KMS-11 (cell line): ENCODE measurements at regions not wholly inside any gene's neighbourhood (a gene's known extent, or its start where the extent isn't known, plus 50 kb on each side); places are given as distances from the start of the nearest gene placed in this dataset.

Source experiments
- H2AFZ ChIP-seq: fragments of 200-600 bp; sonication (generic); 2 replicates; pipeline ENCODE4 v1.6.1; 2016; ENCODE audit warnings: antibody characterized with exemption, mixed run types, low read depth
- H3K27ac ChIP-seq: fragments of 200-600 bp; sonication (generic); 2 replicates; pipeline ENCODE4 v1.6.1; 2016; ENCODE audit warnings: mild to moderate bottlenecking, mixed run types
- H3K27me3 ChIP-seq: fragments of 200-600 bp; sonication (generic); 2 replicates; pipeline ENCODE4 v1.6.1; 2017; ENCODE audit warnings: mild to moderate bottlenecking, low read depth, mixed run types, moderate library complexity; ENCODE audit not compliant: insufficient read depth
- H3K36me3 ChIP-seq: fragments of 200-600 bp; sonication (generic); 2 replicates; pipeline ENCODE4 v1.6.1; 2017; ENCODE audit warnings: mild to moderate bottlenecking, mixed run types; ENCODE audit not compliant: insufficient read depth
- H3K4me1 ChIP-seq: fragments of 200-600 bp; sonication (generic); 2 replicates; pipeline ENCODE4 v1.6.1; 2016; ENCODE audit warnings: mild to moderate bottlenecking, low read depth, mixed run types; ENCODE audit not compliant: poor library complexity, severe bottlenecking
- H3K4me2 ChIP-seq: fragments of 200-600 bp; sonication (generic); 2 replicates; pipeline ENCODE4 v1.7.0; 2016; ENCODE audit warnings: mild to moderate bottlenecking, mixed run types
- H3K4me3 ChIP-seq: fragments of 200-600 bp; sonication (generic); IDR thresholded peaks from 2 replicates; pipeline ENCODE4 v1.6.1; 2017; ENCODE audit warnings: low read depth, low read length, mixed read lengths; ENCODE audit not compliant: insufficient read depth
- H3K79me2 ChIP-seq: fragments of 200-600 bp; sonication (generic); 2 replicates; pipeline ENCODE4 v1.6.1; 2016; ENCODE audit warnings: low read depth, mixed run types; ENCODE audit not compliant: insufficient read depth
- H3K9ac ChIP-seq: fragments of 200-600 bp; sonication (generic); 2 replicates; pipeline ENCODE4 v1.6.1; 2016; ENCODE audit warnings: mild to moderate bottlenecking, mixed run types
- H4K20me1 ChIP-seq: fragments of 200-600 bp; sonication (generic); 2 replicates; pipeline ENCODE4 v1.6.1; 2016; ENCODE audit warnings: mild to moderate bottlenecking, mixed run types; ENCODE audit not compliant: insufficient read depth
- CTCF ChIP-seq: fragments of 200-600 bp; sonication (generic); conservative IDR thresholded peaks from 2 replicates; pipeline ENCODE4 v1.6.1; 2017; ENCODE audit warnings: low read depth, mild to moderate bottlenecking, antibody characterized with exemption, low read length, moderate library complexity, mixed read lengths

- Histone ChIP-seq H2AFZ (no peak overlapping the region), H3K4me3 (no peak overlapping the region), H3K9ac (no peak overlapping the region), H3K27me3 (no peaks in the 10 kb centered on the region), H3K4me2 (no peak overlapping the region), H3K79me2 (no peaks in the 10 kb centered on the region), H3K36me3 (no peaks in the 10 kb centered on the region), H3K27ac (no peak overlapping the region), H3K4me1 (no peaks in the 10 kb centered on the region), H4K20me1 (no peaks in the 10 kb centered on the region)
- TF ChIP-seq CTCF, result no peak
Observed at GRCh38 chrX:22526339-22526738, 253.6 kb downstream of the CBLL2 start.

DNA sequence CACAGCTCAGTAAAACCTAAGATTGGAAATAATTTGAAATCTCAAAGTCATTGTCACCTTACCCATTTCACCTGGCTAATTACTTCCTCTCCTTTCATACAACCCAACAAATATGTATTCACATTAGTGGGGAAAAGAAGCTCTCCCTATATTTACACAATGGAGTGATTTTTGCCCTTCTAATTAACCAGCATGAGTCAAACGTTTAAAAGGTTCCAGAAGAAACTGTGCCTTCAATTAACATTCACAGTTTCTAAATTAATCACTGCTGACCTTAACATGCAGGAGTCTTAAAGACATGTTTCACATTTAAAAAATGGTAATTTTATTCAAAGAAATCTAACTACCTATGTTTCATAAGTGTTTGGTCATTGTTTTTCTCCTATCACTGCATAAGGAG, 254.6 kb downstream of the CBLL2 start:
- Histone ChIP-seq H3K27ac (no peak overlapping the region), H3K27me3 (no peaks in the 10 kb centered on the region), H4K20me1 (no peaks in the 10 kb centered on the region), H3K79me2 (no peaks in the 10 kb centered on the region), H3K4me2 (no peak overlapping the region), H3K4me1 (no peaks in the 10 kb centered on the region), H3K4me3 (no peak overlapping the region), H2AFZ (no peak overlapping the region), H3K36me3 (no peaks in the 10 kb centered on the region), H3K9ac (no peak overlapping the region)
- no peak for TF ChIP-seq CTCF

GRCh38 chrX:22533898-22534297, 261.2 kb downstream of the CBLL2 start:
- no peaks in the 10 kb centered on the region for H4K20me1 ChIP-seq
- no peaks in the 10 kb centered on the region for H3K27me3 ChIP-seq
- no peaks in the 10 kb centered on the region for H3K36me3 ChIP-seq
- no peak overlapping the region for H3K27ac ChIP-seq
- no peak overlapping the region for H3K9ac ChIP-seq
- no peak overlapping the region for H3K4me2 ChIP-seq
- H3K79me2 ChIP-seq, result no peaks in the 10 kb centered on the region
- no peak for TF ChIP-seq CTCF
- H3K4me3 ChIP-seq, result no peak overlapping the region
- H2AFZ ChIP-seq, result no peak overlapping the region
- no peaks in the 10 kb centered on the region for H3K4me1 ChIP-seq

GRCh38 chrX:22534643-22535042, 261.9 kb downstream of the CBLL2 start:
- H3K9ac ChIP-seq, result no peak overlapping the region
- H3K27me3 ChIP-seq, result no peaks in the 10 kb centered on the region
- no peak overlapping the region for H3K4me2 ChIP-seq

More at GRCh38 chrX:22534643-22535042, 261.9 kb downstream of the CBLL2 start:
- Histone ChIP-seq H2AFZ (no peak overlapping the region), H3K36me3 (no peaks in the 10 kb centered on the region), H3K4me1 (no peaks in the 10 kb centered on the region), H3K4me3 (no peak overlapping the region), H3K27ac (no peak overlapping the region), H3K79me2 (no peaks in the 10 kb centered on the region), H4K20me1 (no peaks in the 10 kb centered on the region)
- TF ChIP-seq CTCF, result no peak
